HUES64 (cell line): ENCODE measurements at regions not wholly inside any gene's neighbourhood (a gene's known extent, or its start where the extent isn't known, plus 50 kb on each side); places are given as distances from the start of the nearest gene placed in this dataset.

Experiments used
- H3K27ac ChIP-seq: 2 replicates; pipeline ENCODE4 v1.7.0; 2013; ENCODE audit warnings: low read depth, low read length, inconsistent platforms
- H3K27me3 ChIP-seq: 2 replicates; pipeline ENCODE4 v1.6.1; 2013; ENCODE audit warnings: mild to moderate bottlenecking, low read length; ENCODE audit not compliant: insufficient read depth
- H3K36me3 ChIP-seq: 2 replicates; pipeline ENCODE4 v1.6.1; 2013; ENCODE audit warnings: mild to moderate bottlenecking, low read length; ENCODE audit not compliant: insufficient read depth
- H3K4me1 ChIP-seq: 2 replicates; pipeline ENCODE4 v1.6.1; 2013; ENCODE audit warnings: mild to moderate bottlenecking, low read length, moderate library complexity; ENCODE audit not compliant: insufficient read depth
- H3K4me3 ChIP-seq: 2 replicates; pipeline ENCODE4 v1.5.1; 2013; ENCODE audit warnings: mild to moderate bottlenecking, low read length, moderate library complexity
- H3K9ac ChIP-seq: 2 replicates; pipeline ENCODE4 v1.6.1; 2013; ENCODE audit warnings: mild to moderate bottlenecking, low read depth, low read length
- H3K9me3 ChIP-seq: 2 replicates; pipeline ENCODE4 v1.6.1; 2013; ENCODE audit warnings: low read depth, low read length; ENCODE audit not compliant: insufficient read depth
- WGBS: fragments of 150-250, 120-280 bp; methylation state at CpG from one replicate; pipeline ENCODE4 v1.1.7; 2013; ENCODE audit warnings: missing lambda C conversion rate; 5-methylcytosine and 5-hydroxymethylcytosine counted together

DNA sequence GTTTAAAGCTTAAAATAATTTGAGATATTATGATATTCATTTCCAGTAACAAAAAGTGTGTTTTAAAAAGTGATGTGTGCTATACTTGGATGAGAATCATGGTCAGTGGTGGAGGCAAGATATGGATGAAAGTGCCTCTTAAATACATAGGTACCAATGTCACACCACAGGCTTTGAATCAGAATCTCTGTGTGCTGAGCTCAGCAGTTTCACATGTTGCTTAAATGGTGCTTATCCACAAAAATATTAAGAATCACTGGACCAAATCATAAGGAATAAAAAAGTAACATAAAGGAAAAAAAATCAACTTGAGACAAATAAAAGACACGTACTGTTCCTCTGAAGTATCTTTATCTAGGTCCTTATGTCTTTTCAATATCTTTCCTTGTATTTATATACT is 850.5 kb upstream of the POT1 start:
- WGBS = 100% methylated on average over 1 of the region's 1 CpG
- no peak overlapping the region for H3K9ac ChIP-seq
- no peaks in the 10 kb centered on the region for H3K27me3 ChIP-seq
- H3K4me3 ChIP-seq = no peak overlapping the region
- H3K9me3 ChIP-seq = no peaks in the 10 kb centered on the region
- H3K36me3 ChIP-seq = no peaks in the 10 kb centered on the region
- no peak overlapping the region for H3K27ac ChIP-seq
- no peaks in the 10 kb centered on the region for H3K4me1 ChIP-seq

DNA sequence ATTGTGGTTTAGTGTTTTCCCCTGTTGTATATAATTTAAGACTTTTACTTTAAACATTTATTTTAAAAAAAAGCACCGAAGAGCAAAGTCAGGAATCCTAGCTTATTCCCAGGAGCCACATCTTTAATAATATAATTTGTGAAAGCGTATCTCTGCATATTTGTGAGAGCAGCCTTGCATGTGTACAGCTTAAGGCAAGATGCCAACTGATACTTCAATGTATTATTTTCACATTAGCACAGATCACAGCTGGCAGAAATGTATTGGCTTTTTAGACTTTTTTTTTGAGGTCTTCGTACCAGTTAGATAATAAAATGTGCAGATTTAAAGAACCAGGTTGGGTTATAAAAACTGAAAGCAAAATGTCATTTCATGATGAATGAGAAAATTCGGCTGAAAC is 845.7 kb upstream of the POT1 start:
- no peak overlapping the region for H3K4me3 ChIP-seq
- no peaks in the 10 kb centered on the region for H3K27me3 ChIP-seq
- no peaks in the 10 kb centered on the region for H3K4me1 ChIP-seq
- H3K36me3 ChIP-seq = no peaks in the 10 kb centered on the region
- 88% methylated on average over 4 of the region's 4 CpGs for WGBS
- no peaks in the 10 kb centered on the region for H3K9me3 ChIP-seq
- no peak overlapping the region for H3K9ac ChIP-seq
- no peak overlapping the region for H3K27ac ChIP-seq

GRCh38 chr7:125773113-125773785 is 843.6 kb upstream of the POT1 start:
- WGBS = 89% methylated on average over 19 of the region's 19 CpGs

DNA sequence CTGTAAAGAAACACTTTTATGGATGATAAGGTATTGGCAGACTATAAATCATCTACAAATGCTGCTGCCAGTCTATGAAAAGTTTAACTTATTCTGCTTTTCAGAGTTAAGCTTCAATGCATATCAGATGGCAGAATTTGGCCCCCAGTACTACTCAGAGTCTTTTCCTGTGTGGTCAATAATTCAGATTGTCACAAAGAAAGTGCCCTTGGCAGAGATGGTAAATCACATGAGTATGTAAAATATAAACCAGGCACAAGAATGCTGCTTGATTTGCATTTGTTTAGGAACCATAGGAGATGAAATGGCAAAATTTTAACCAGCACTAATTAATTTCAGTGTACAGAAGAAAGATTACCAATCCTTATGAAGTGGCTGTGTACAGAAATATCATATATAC is 818.3 kb upstream of the POT1 start:
- no peaks in the 10 kb centered on the region for H3K36me3 ChIP-seq

More at GRCh38 chr7:125773113-125773785, 843.6 kb upstream of the POT1 start:
- Histone ChIP-seq H3K27me3 (no peaks in the 10 kb centered on the region), H3K4me3 (no peak overlapping the region), H3K36me3 (no peaks in the 10 kb centered on the region), H3K4me1 (no peaks in the 10 kb centered on the region), H3K27ac (no peak overlapping the region), H3K9ac (no peak overlapping the region), H3K9me3 (no peaks in the 10 kb centered on the region)

DNA sequence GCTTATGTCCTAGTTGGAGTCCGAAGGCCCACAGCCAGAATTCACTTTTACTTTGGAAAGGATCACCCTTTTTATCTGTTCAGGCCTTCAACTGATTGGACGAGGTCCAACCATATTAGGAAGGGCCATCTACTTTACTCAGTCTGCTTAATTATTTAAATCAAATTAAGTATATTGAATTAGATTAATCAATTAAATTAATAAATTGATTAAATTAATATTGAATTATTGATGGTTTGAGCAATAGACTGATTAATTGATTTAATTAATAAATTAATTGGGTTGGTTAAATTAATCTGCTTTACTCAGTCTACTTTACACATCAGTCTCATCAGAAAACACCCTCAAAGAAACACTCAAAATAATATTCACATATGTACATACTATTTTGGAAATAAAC is 816.9 kb upstream of the POT1 start:
- no peak overlapping the region for H3K4me3 ChIP-seq
- peaks cover 8% of the 10 kb centered on the region; the same call in 1 of the 2 replicates for H3K4me1 ChIP-seq
- no peaks in the 10 kb centered on the region for H3K27me3 ChIP-seq
- no peak overlapping the region for H3K9ac ChIP-seq
- H3K36me3 ChIP-seq = no peaks in the 10 kb centered on the region
- H3K27ac ChIP-seq = no peak overlapping the region
- WGBS = 98% methylated on average over 2 of the region's 2 CpGs
- H3K9me3 ChIP-seq = peaks cover 3% of the 10 kb centered on the region; the same call in 1 of the 2 replicates

More for the DNA sequence above, 818.3 kb upstream of the POT1 start:
- Histone ChIP-seq H3K4me3 (no peak overlapping the region), H3K27me3 (no peaks in the 10 kb centered on the region), H3K4me1 (peaks cover 8% of the 10 kb centered on the region; the same call in 1 of the 2 replicates), H3K27ac (no peak overlapping the region), H3K9ac (no peak overlapping the region), H3K9me3 (peaks cover 3% of the 10 kb centered on the region; the same call in 1 of the 2 replicates)

- no peaks in the 10 kb centered on the region for H3K4me1 ChIP-seq
- WGBS = 94% methylated on average over 1 of the region's 1 CpG
- H3K36me3 ChIP-seq = no peaks in the 10 kb centered on the region
- no peaks in the 10 kb centered on the region for H3K27me3 ChIP-seq
- H3K9me3 ChIP-seq = no peaks in the 10 kb centered on the region
- H3K9ac ChIP-seq = no peak overlapping the region
- no peak overlapping the region for H3K27ac ChIP-seq
- H3K4me3 ChIP-seq = no peak overlapping the region
These were observed 797.6 kb upstream of the POT1 start for GRCh38 chr7:125727215-125727614.

DNA sequence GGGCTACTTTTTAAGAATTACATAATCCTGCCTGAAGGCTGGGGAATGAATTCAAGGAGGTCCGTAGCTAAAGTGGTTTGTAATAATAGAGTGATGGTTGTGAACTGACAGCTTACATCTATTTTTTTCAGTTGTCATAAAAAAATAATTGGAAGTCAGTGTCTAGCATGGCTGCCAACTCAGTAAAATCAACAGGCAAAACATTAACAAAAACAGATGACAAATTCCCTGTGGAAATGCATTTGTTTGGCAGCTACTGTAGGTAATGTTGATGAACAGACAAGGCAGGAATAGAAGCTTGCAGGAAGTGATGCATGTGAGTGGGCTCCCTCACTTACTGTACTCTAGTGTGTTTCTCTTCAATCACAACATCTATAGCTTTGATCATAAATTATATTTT is 766.0 kb upstream of the POT1 start:
- no peak overlapping the region for H3K27ac ChIP-seq
- 100% methylated on average over 1 of the region's 1 CpG for WGBS
- H3K36me3 ChIP-seq = no peaks in the 10 kb centered on the region
- H3K27me3 ChIP-seq = no peaks in the 10 kb centered on the region
- no peaks in the 10 kb centered on the region for H3K9me3 ChIP-seq
- H3K9ac ChIP-seq = no peak overlapping the region
- no peak overlapping the region for H3K4me3 ChIP-seq
- no peaks in the 10 kb centered on the region for H3K4me1 ChIP-seq

- H3K4me1 ChIP-seq = peaks cover 8% of the 10 kb centered on the region
- H3K4me3 ChIP-seq = no peak overlapping the region
- H3K27ac ChIP-seq = no peak overlapping the region
- H3K9ac ChIP-seq = no peak overlapping the region
- no peaks in the 10 kb centered on the region for H3K36me3 ChIP-seq
- H3K9me3 ChIP-seq = no peaks in the 10 kb centered on the region
- no peaks in the 10 kb centered on the region for H3K27me3 ChIP-seq
These were observed 753.5 kb upstream of the POT1 start for GRCh38 chr7:125683156-125683555.

DNA sequence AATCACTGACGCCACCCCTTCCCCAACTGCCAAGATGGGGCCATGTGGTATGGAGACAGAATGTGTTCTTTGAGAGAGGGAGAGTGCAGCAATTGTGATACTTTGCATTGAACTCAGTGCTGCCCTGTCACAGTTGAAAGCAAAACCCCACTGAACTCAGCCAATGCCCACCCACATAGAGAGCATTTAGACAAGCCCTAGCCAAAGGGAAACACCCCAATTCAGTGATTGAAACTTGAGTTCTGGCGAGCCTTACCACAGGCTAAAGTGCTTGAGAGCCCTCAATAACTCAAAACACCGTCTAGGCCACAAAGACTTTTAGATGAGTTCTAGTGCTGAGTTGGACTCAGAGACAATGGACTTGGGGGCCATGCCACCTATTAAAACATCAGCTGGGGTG is 751.9 kb upstream of the POT1 start:
- H3K27me3 ChIP-seq = no peaks in the 10 kb centered on the region

GRCh38 chr7:125678771-125679170 is 749.1 kb upstream of the POT1 start:
- WGBS = 100% methylated on average over 1 of the region's 2 CpGs
- Histone ChIP-seq H3K9me3 (no peaks in the 10 kb centered on the region), H3K9ac (no peak overlapping the region), H3K27ac (no peak overlapping the region), H3K36me3 (no peaks in the 10 kb centered on the region), H3K4me3 (no peak overlapping the region), H3K27me3 (no peaks in the 10 kb centered on the region), H3K4me1 (peaks cover 8% of the 10 kb centered on the region)

More for the DNA sequence above, 751.9 kb upstream of the POT1 start:
- Histone ChIP-seq H3K4me1 (peaks cover 8% of the 10 kb centered on the region), H3K9ac (no peak overlapping the region), H3K9me3 (no peaks in the 10 kb centered on the region), H3K27ac (no peak overlapping the region), H3K4me3 (no peak overlapping the region), H3K36me3 (no peaks in the 10 kb centered on the region)
- WGBS = 93% methylated on average over 3 of the region's 3 CpGs

- Histone ChIP-seq H3K4me3 (no peak overlapping the region), H3K4me1 (no peaks in the 10 kb centered on the region; the same call in 1 of the 2 replicates), H3K36me3 (no peaks in the 10 kb centered on the region), H3K9me3 (no peaks in the 10 kb centered on the region), H3K9ac (no peak overlapping the region), H3K27me3 (no peaks in the 10 kb centered on the region), H3K27ac (no peak overlapping the region)
- WGBS = 94% methylated on average over 2 of the region's 2 CpGs
These were observed 746.0 kb upstream of the POT1 start for GRCh38 chr7:125675640-125676039.

DNA sequence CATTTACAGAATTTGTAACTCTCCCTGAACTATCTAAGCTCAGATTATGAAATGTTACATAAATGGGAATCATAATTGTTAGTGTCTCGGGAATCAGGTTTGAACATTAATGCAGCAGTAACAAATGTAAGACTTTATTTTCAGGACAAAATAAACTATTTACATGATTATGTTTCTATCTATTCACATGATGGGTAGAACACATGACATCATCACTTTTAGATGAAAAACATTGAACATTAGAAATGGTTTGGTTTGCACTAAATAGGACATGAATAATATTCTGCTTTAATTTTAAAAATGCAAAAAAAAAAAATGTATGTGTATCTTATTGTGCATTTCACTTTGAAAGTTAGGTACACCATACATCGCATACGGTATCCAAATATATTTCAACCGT is 745.5 kb upstream of the POT1 start:
- H3K27ac ChIP-seq = no peak overlapping the region
- WGBS = no CpG with 5 or more reads among the region's 4 CpGs
- no peaks in the 10 kb centered on the region for H3K36me3 ChIP-seq

More for the DNA sequence above, 745.5 kb upstream of the POT1 start:
- H3K4me1 ChIP-seq = no peaks in the 10 kb centered on the region; the same call in 1 of the 2 replicates
- H3K9ac ChIP-seq = no peak overlapping the region
- no peak overlapping the region for H3K4me3 ChIP-seq
- no peaks in the 10 kb centered on the region for H3K27me3 ChIP-seq
- no peaks in the 10 kb centered on the region for H3K9me3 ChIP-seq
